ENCODE measurements at regions not wholly inside any gene's neighbourhood (a gene's known extent, or its start where the extent isn't known, plus 50 kb on each side); places are given as distances from the start of the nearest gene placed in this dataset.

DNA sequence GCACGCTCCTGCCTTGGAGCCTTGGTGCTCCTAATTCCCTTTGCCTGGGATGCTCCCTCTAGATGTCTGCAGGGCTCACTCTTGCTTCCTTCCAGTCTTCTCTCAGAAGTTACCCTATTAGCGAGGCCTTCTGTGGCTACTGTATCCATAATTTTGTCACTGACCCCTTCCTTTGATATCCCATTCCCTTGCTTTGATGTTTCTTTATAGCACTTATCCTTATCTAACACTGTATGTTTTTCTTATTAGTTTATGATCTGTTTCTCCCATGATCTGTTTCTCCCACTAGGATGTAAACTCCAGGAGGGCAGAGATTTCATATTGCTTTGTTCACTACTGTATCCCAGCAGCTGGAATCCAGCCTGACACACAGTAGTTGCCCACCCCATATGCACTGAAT lies 263.4 kb downstream of the FOXD2 start:
- no peak for DNase-seq (ENCODE audit: low spot score)
- in situ Hi-C loops (cut with MboI; ENCODE audit: low pct_unique_long_range_greater_than_20kb, low sequenced_read_pairs, unreplicated experiment), result loop anchor here (25.0 kb wide), 1 partner anchor 514 kb away; the partner anchor contains the start of gene PDZK1IP1
- TF ChIP-seq, protein P1, sequence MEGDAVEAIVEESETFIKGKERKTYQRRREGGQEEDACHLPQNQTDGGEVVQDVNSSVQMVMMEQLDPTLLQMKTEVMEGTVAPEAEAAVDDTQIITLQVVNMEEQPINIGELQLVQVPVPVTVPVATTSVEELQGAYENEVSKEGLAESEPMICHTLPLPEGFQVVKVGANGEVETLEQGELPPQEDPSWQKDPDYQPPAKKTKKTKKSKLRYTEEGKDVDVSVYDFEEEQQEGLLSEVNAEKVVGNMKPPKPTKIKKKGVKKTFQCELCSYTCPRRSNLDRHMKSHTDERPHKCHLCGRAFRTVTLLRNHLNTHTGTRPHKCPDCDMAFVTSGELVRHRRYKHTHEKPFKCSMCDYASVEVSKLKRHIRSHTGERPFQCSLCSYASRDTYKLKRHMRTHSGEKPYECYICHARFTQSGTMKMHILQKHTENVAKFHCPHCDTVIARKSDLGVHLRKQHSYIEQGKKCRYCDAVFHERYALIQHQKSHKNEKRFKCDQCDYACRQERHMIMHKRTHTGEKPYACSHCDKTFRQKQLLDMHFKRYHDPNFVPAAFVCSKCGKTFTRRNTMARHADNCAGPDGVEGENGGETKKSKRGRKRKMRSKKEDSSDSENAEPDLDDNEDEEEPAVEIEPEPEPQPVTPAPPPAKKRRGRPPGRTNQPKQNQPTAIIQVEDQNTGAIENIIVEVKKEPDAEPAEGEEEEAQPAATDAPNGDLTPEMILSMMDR (IDR thresholded peaks at IDR 0.05; ENCODE audit: extremely low read depth, insufficient read depth, missing control alignments), result no peak

DNA sequence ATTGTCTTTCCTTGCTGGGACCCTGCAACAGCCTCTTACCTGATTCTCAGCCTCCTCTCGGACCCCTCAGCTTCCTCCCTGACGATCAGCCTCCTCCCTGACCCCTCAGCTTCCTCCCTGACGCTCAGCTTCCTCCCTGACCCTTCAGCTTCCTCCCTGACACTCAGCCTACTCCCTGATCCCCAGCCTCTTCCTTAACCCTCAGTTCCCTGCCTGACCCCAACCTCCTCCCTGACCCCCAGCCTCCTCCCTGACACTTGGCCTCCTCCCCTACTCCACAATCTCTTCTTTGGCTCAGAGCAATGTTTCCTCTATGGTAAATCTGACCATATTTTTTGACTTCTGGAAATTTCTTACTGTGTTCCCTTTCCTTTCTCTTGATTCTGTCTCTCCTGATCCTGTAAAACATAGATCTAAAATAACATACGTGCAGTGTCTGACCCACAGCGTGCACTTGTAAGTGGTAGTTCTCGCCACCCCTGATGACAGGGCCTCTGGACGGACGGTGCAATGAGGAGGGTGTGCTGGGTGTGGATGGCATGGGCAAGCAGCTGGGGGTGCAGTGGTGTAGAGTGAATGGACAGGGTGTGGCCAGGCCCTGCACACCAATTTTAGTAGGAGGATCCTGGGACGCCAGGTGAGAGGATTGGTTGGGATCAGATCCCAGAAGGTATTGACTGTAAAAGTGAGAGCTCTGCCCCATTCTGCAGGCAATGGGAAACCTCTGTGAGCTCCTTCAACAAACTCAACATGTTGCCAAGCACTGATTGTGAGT lies 264.1 kb downstream of the FOXD2 start:
- TF ChIP-seq, protein P1 (IDR thresholded peaks at IDR 0.05; ENCODE audit: extremely low read depth, insufficient read depth, missing control alignments), result no peak
- in situ Hi-C loops (cut with MboI; ENCODE audit: low pct_unique_long_range_greater_than_20kb, low sequenced_read_pairs, unreplicated experiment), result loop anchor here (25.0 kb wide), 1 partner anchor 515 kb away; the partner anchor contains the start of gene PDZK1IP1
- no peak for DNase-seq (ENCODE audit: low spot score)

DNA sequence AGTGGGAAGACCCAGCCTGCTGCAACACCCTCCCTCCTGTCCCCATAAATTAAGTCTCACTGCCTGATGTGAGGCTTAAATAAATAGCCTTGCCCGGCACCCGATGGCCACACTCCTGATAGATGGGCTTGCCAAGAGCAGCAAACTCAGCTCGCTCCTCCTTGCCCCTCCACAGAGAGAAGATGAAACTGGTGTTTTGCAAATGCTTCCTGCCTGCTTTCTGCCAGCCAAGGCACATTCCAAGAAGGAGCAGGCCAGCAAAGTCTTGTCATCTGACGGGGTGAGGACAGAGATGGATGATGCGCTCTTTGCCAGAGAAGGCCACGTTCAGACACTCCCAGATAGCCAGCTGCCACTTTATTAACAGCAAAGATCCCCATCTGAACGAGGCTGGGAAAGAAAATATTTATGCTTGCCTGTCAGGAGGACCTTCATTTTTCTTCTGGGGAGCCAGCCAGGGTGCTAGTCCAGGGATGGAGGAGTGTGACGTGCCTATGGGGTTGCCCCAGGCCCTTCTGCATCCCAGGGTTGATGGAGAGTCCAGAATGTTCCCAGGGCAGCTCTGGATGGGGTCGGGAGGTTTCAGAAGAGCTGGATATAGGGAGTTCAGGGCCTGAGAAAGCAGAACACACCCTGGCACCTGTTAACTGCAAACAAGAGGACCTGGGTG lies 265.4 kb downstream of the FOXD2 start:
- TF ChIP-seq, protein P1 (IDR thresholded peaks at IDR 0.05; ENCODE audit: extremely low read depth, insufficient read depth, missing control alignments), result no peak
- DNase-seq (ENCODE audit: low spot score), result no peak
- in situ Hi-C loops (cut with MboI; ENCODE audit: low pct_unique_long_range_greater_than_20kb, low sequenced_read_pairs, unreplicated experiment), result loop anchor here (25.0 kb wide), 1 partner anchor 516 kb away; the partner anchor contains the start of gene PDZK1IP1

DNA sequence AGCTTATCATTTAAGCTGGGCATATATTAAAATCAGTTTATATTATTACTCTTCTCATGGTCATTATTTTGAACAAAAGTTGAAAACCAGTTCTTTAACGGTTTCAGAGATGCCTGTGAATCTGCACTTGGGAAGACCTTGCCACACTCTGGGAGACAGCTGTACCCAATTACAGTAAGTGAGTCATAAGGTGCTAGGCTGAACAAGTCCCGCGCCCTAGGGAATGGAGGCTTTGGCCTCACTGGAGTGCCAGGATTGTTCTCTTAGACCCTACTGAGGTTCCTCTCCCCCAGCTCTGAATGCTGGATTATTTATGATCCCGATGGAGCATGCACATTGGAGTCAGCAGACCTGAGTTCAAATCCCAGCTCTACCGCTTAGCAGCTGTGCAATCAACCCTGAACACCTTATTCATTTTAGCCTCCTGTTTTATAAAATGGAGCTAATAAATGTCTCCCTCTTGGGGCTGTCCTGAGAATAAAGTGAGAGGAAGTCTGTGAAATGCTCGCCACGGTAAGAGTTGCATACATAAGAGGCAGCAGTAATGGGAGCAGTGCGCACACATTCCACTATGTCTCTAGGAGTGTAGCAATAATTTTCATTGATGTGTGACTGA lies 266.2 kb downstream of the FOXD2 start:
- no peak for DNase-seq (ENCODE audit: low spot score)
- TF ChIP-seq, protein P1 (IDR thresholded peaks at IDR 0.05; ENCODE audit: extremely low read depth, insufficient read depth, missing control alignments), result no peak
- in situ Hi-C loops (cut with MboI; ENCODE audit: low pct_unique_long_range_greater_than_20kb, low sequenced_read_pairs, unreplicated experiment), result loop anchor here (25.0 kb wide), 1 partner anchor 517 kb away; the partner anchor contains the start of gene PDZK1IP1

DNA sequence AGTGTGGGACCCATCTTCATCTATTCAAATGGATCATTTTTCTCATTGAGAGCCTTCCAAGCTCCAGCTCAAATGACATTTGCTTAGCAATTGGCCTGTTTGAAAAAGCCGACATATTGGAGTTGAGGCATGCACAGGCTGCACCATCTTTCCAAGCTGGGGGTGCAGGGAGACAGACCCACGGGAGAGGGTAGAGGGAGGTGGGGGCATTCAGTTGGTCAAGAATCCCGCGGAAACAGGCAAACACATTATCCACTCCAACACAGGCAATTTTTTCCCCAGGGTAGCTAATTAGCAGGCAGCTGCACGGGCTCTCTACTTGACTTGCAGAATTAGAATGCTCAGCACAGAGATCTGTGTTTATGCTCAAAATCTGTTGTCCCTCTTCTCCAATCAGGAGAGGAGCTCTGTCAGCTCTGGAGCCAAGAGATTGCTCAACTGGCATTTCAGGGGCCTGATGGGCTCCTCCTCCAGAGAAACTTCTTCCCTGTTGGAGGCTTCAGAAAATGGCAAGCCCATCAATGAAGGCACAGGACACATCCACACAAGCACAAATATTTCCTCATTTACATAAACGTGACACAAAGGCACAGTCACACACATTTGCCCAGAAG lies 267.8 kb downstream of the FOXD2 start:
- no peak for DNase-seq (ENCODE audit: low spot score)
- TF ChIP-seq, protein P1 (IDR thresholded peaks at IDR 0.05; ENCODE audit: extremely low read depth, insufficient read depth, missing control alignments), result no peak
- in situ Hi-C loops (cut with MboI; ENCODE audit: low pct_unique_long_range_greater_than_20kb, low sequenced_read_pairs, unreplicated experiment), result loop anchor here (25.0 kb wide), 1 partner anchor 518 kb away; the partner anchor contains the start of gene PDZK1IP1

DNA sequence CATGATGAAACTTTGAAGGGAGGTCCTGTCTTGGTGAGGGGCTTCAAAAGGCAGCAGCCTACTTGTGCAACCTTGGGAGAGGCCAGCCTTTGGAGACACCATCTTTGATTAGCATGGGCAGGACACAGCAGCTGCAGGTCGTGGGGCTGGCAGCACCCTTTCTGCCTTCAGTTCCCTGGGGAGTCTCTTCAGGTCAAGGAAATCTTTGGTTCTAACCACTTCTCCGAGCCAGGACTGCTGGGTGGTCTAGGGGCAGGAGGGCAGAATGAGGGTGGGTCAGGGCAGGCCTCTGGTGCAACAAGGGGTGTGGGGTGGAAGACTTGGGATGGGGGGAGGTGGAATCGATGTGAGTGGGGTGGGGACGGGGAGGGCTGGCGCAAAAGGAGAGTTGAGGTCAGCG lies 269.7 kb downstream of the FOXD2 start:
- in situ Hi-C loops (cut with MboI; ENCODE audit: low pct_unique_long_range_greater_than_20kb, low sequenced_read_pairs, unreplicated experiment), result loop anchor here (25.0 kb wide), 1 partner anchor 520 kb away; the partner anchor contains the start of gene PDZK1IP1
- TF ChIP-seq, protein P1 (IDR thresholded peaks at IDR 0.05; ENCODE audit: extremely low read depth, insufficient read depth, missing control alignments), result no peak
- DNase-seq (ENCODE audit: low spot score), result no peak
